NCI-H2196 (cell line): ENCODE measurements at regions not wholly inside any gene's neighbourhood (a gene's known extent, or its start where the extent isn't known, plus 50 kb on each side); places are given as distances from the start of the nearest gene placed in this dataset.
"Not testable (repeated sequence)": the region's sequence is repeated elsewhere in the genome, so short reads cannot be mapped to it uniquely, and the experiment has no call there.

Experiments used
- DNase-seq: peaks from one replicate; lab custom pipeline; 2025; ENCODE audit not compliant: unreplicated experiment; lab: John Stamatoyannopoulos, UW

- no peak for DNase-seq
Observed at GRCh38 chr4:59689149-59689548, 1511.0 kb upstream of the ADGRL3 start.

GRCh38 chr4:59695355-59696053 lies 1504.6 kb upstream of the ADGRL3 start:
- DNase-seq: no peak

- no peak for DNase-seq
Observed at GRCh38 chr4:59698041-59698440, 1502.1 kb upstream of the ADGRL3 start.

- no peak for DNase-seq
Observed at GRCh38 chr4:59700651-59701050, 1499.5 kb upstream of the ADGRL3 start.

- no peak for DNase-seq
Observed at GRCh38 chr4:59704616-59705015, 1495.5 kb upstream of the ADGRL3 start.

GRCh38 chr4:59712470-59712869 lies 1487.7 kb upstream of the ADGRL3 start:
- DNase-seq: no peak

- DNase-seq: not testable (repeated sequence)
Observed at GRCh38 chr4:59724286-59724685, 1475.8 kb upstream of the ADGRL3 start.

GRCh38 chr4:59727745-59728144 lies 1472.4 kb upstream of the ADGRL3 start:
- no peak for DNase-seq

- DNase-seq: no peak
Observed at GRCh38 chr4:59728496-59728895, 1471.6 kb upstream of the ADGRL3 start.

- DNase-seq: no peak
Observed at GRCh38 chr4:59729321-59729720, 1470.8 kb upstream of the ADGRL3 start.

GRCh38 chr4:59748433-59748832 lies 1451.7 kb upstream of the ADGRL3 start:
- no peak for DNase-seq

- no peak for DNase-seq
Observed at GRCh38 chr4:59759082-59759825, 1440.9 kb upstream of the ADGRL3 start.

- DNase-seq: no peak
Observed at GRCh38 chr4:59762344-59762743, 1437.8 kb upstream of the ADGRL3 start.

GRCh38 chr4:59770601-59771264 lies 1429.4 kb upstream of the ADGRL3 start:
- no peak for DNase-seq

GRCh38 chr4:59772641-59773139 lies 1427.4 kb upstream of the ADGRL3 start:
- DNase-seq: no peak

GRCh38 chr4:59780271-59780670 lies 1419.9 kb upstream of the ADGRL3 start:
- DNase-seq: not testable (repeated sequence)

- DNase-seq: no peak
Observed at GRCh38 chr4:59805176-59805575, 1395.0 kb upstream of the ADGRL3 start.

GRCh38 chr4:59814402-59815010 lies 1385.6 kb upstream of the ADGRL3 start:
- DNase-seq: no peak

- no peak for DNase-seq
Observed at GRCh38 chr4:59818656-59819055, 1381.5 kb upstream of the ADGRL3 start.

GRCh38 chr4:59823311-59823710 lies 1376.8 kb upstream of the ADGRL3 start:
- no peak for DNase-seq

- DNase-seq: no peak
Observed at GRCh38 chr4:59825104-59825503, 1375.0 kb upstream of the ADGRL3 start.
